GM21619 (cell line): ENCODE measurements at regions not wholly inside any gene's neighbourhood (a gene's known extent, or its start where the extent isn't known, plus 50 kb on each side); places are given as distances from the start of the nearest gene placed in this dataset.
"Not testable (repeated sequence)": the region's sequence is repeated elsewhere in the genome, so short reads cannot be mapped to it uniquely, and the experiment has no call there.

Experiments used
- ATAC-seq: cut with Tn5 transposase; IDR thresholded peaks from one replicate; pipeline ENCODE4 v1.9.1; 2021; ENCODE audit not compliant: unreplicated experiment

- ATAC-seq: no peak
Measured at GRCh38 chr2:167386694-167387093, 498.4 kb downstream of the XIRP2 start.

GRCh38 chr2:167383610-167384194 lies 495.4 kb downstream of the XIRP2 start:
- no peak for ATAC-seq

GRCh38 chr2:167381349-167381748 lies 493.1 kb downstream of the XIRP2 start:
- no peak for ATAC-seq

GRCh38 chr2:167380555-167380954 lies 492.3 kb downstream of the XIRP2 start:
- no peak for ATAC-seq

- no peak for ATAC-seq
Measured at GRCh38 chr2:167380094-167380493, 491.8 kb downstream of the XIRP2 start.

- no peak for ATAC-seq
Measured at GRCh38 chr2:167369083-167369482, 480.8 kb downstream of the XIRP2 start.

- no peak for ATAC-seq
Measured at GRCh38 chr2:167368371-167368770, 480.1 kb downstream of the XIRP2 start.

GRCh38 chr2:167365216-167365615 lies 476.9 kb downstream of the XIRP2 start:
- ATAC-seq: no peak

GRCh38 chr2:167361426-167361825 lies 473.1 kb downstream of the XIRP2 start:
- ATAC-seq: no peak

GRCh38 chr2:167355821-167356220 lies 467.5 kb downstream of the XIRP2 start:
- ATAC-seq: no peak

GRCh38 chr2:167353605-167354280 lies 465.5 kb downstream of the XIRP2 start:
- no peak for ATAC-seq

GRCh38 chr2:167345559-167345958 lies 457.3 kb downstream of the XIRP2 start:
- ATAC-seq: no peak

GRCh38 chr2:167342769-167343168 lies 454.5 kb downstream of the XIRP2 start:
- no peak for ATAC-seq

GRCh38 chr2:167340322-167340721 lies 452.0 kb downstream of the XIRP2 start:
- no peak for ATAC-seq

- ATAC-seq: no peak
Measured at GRCh38 chr2:167336213-167336612, 447.9 kb downstream of the XIRP2 start.

- ATAC-seq: no peak
Measured at GRCh38 chr2:167335541-167335992, 447.3 kb downstream of the XIRP2 start.

GRCh38 chr2:167334146-167334742 lies 446.0 kb downstream of the XIRP2 start:
- ATAC-seq: no peak

- ATAC-seq: no peak
Measured at GRCh38 chr2:167333245-167333644, 445.0 kb downstream of the XIRP2 start.

GRCh38 chr2:167332358-167332757 lies 444.1 kb downstream of the XIRP2 start:
- ATAC-seq: no peak

GRCh38 chr2:167331636-167332232 lies 443.5 kb downstream of the XIRP2 start:
- peak; percentile 57 for ATAC-seq

- not testable (repeated sequence) for ATAC-seq
Measured at GRCh38 chr2:167328808-167329207, 440.5 kb downstream of the XIRP2 start.

- ATAC-seq: no peak
Measured at GRCh38 chr2:167322795-167323194, 434.5 kb downstream of the XIRP2 start.
